Suppressor macrophage treated with lipopolysaccharide for 1 hour (primary cell): ENCODE measurements at regions not wholly inside any gene's neighbourhood (a gene's known extent, or its start where the extent isn't known, plus 50 kb on each side); places are given as distances from the start of the nearest gene placed in this dataset.
A peak's percentile ranks its signal among the peaks of the same experiment; 100 is the strongest.
"Not testable (repeated sequence)": the region's sequence is repeated elsewhere in the genome, so short reads cannot be mapped to it uniquely, and the experiment has no call there.

Experiments used
- DNase-seq, 3 donors: peaks; one replicate each; pipeline ENCODE4 v3.0.0-alpha.2; 2020 to 2022

- DNase-seq: no peak
Measured at GRCh38 chr10:23974746-23975272, 234.1 kb upstream of the KIAA1217 start.

- DNase-seq: no peak
Measured at GRCh38 chr10:23975431-23975830, 233.5 kb upstream of the KIAA1217 start.

- DNase-seq: no peak
Measured at GRCh38 chr10:23976275-23976674, 232.7 kb upstream of the KIAA1217 start.

DNA sequence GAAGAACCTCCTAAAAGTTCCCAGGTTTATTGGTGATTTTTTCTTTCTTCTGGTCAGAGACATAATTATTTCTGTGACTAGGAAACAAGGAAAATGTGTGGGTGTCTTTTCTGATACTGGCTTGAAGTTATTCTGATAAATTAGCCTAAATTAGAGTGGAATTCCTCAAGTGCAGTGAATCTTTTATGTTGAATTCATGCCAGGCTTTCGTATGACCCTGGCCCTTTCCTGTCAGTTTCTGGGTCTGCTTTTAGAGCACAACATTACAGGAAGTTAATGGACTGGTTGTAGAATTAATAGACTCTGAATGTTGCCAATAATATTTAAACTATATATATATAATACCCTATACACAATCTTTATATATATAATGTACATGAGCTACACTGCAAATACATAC, 230.6 kb upstream of the KIAA1217 start:
- DNase-seq: no peak

DNA sequence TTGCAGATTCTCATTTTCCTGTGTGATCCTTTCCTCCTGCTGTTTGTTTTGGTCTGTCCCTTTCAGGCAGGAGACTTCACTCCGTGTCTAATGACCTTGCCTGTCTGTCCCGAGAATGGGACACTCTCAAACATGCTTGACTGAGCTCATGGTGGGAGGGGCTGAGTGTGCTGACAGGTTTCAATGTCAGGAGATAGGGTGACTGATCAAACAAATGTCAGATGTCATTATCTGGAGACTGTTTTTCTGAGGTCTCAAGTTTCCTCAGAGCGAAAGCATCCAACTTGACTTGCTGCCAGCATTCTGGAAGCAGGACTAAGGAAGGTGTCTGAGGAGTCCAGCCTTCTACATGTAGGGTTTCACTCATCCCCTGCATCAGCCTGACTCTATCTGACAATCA, 228.8 kb upstream of the KIAA1217 start:
- no peak for DNase-seq

DNA sequence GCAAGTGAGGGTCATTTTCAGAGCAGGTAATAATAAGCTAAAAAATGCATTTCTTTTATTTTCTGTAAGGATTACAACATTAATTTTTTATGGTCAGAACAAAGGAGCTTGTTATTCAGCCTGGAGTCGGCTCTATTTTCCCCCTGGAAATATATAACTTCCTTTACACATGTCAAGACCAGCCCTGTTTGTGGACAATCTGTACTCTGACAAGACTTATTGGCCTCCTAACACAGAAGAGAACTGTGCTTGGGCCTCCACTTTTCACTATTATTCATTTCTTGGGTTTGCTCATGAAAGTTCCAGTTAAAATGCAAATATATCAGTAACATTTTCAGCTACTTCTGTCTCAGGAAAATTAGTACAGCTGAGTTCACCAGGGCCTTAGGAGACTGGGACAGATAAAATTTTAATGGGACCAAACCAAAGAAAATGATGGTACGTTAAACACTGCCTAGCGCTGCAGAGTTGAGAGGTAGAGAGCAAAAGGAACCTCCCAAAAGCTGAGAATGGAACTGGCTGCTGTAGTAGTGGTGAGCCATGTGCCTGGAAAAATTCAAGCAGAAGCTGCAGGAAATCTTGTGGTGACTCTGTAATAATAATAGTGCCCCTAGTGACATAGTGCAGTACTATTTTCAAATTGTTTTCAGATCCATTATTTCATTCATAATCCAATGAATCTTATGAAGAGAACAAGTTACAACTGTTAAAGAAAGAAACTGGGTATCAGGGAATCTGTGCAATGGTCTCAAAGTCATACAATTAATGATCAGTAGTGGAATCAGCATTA, 227.2 kb upstream of the KIAA1217 start:
- no peak for DNase-seq

GRCh38 chr10:23984405-23984804, 224.5 kb upstream of the KIAA1217 start:
- not testable (repeated sequence) for DNase-seq

DNA sequence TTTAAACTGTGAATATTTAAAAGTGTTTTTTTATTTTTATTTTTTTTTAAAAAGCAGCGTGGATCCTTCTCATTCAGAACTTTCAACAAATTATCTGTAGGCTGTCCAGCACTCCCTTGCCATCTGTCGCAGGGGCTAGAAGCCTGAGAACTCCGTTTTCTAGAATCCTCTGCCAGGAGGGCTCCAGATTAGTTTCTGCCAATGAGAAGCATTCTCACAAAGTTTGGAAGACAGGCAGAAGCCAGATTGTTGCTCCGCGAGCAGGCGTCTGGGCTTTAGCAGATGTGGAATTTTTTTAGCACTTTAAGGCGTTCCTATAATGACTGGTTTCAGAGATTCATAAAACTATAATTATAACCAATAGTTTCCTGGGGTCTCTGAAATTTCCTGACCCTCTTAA, 220.9 kb upstream of the KIAA1217 start:
- no peak for DNase-seq

DNA sequence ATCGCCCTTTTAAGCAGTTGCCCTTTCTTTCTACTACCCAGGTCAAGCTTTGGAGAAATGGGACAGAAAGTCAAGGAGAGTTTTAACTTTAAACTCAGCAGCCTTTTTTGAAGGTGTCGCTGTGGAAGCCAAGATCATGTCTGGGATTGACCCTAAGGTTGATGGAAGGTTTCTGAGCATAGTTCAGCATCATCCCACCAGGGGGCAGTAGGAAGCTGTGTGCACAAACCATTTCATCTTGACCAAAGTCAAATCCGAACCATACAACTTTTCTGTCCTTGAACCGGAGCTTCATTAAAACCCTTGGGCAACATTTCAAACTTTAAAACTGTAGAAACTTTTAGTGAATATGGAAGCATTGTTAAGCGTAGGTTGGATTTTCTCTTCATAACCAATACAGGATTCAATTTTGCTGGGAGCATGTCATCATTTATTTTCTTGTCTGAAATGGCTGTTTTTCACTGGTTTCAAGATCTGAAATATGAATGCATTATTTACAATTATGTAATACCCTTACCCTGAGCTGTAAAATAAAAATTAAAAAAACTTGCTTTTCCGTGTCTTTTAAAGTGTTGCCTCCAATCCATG, 214.4 kb upstream of the KIAA1217 start:
- peak; percentile 26 to 46 (median 30) for DNase-seq

- DNase-seq: no peak
Measured at GRCh38 chr10:23999445-23999844, 209.5 kb upstream of the KIAA1217 start.

DNA sequence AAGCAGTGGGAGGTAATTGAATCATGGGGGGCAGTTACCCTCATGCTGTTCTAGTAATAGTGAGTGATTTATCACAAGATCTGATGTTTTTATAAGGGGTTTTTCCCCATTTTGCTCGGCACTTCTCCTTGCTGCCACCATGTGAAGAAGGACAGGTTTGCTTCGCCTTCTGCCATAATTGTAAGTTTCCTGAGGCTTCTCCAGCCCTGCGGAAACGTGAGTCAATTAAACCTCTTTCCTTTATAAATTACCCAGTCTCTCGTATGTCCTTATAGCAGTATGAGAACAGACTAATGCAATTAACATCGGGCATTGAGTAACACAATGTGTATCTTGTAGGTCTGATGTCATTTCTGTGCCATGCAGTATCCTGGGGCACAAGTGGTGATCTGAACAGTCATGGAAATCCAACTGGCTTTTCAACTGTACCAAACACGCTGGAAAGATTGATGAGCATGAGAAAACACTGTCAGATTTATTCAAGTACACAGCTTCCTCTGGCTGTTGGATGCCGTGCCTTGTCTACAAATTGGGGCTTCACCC, 208.6 kb upstream of the KIAA1217 start:
- no peak for DNase-seq

- no peak for DNase-seq
Measured at GRCh38 chr10:24006741-24007140, 202.2 kb upstream of the KIAA1217 start.

DNA sequence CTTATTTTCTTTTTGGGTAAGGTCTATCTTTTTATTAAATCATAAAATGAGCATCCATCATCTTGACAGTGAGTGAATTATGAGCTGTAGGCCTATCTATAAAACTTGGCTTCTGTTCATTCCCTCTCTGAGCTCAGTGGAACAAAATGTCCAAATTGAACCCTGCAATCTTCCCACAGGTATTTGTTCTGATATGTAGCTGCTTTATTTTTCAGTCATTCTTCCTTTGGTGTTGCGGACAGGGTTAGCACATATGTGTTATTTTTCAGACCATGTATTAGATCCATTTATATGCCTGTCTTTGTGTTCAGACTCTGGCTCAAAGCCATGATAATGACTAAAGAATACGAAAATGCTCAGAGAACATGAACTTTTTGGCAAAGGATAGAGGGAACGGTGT, 201.6 kb upstream of the KIAA1217 start:
- DNase-seq: no peak

DNA sequence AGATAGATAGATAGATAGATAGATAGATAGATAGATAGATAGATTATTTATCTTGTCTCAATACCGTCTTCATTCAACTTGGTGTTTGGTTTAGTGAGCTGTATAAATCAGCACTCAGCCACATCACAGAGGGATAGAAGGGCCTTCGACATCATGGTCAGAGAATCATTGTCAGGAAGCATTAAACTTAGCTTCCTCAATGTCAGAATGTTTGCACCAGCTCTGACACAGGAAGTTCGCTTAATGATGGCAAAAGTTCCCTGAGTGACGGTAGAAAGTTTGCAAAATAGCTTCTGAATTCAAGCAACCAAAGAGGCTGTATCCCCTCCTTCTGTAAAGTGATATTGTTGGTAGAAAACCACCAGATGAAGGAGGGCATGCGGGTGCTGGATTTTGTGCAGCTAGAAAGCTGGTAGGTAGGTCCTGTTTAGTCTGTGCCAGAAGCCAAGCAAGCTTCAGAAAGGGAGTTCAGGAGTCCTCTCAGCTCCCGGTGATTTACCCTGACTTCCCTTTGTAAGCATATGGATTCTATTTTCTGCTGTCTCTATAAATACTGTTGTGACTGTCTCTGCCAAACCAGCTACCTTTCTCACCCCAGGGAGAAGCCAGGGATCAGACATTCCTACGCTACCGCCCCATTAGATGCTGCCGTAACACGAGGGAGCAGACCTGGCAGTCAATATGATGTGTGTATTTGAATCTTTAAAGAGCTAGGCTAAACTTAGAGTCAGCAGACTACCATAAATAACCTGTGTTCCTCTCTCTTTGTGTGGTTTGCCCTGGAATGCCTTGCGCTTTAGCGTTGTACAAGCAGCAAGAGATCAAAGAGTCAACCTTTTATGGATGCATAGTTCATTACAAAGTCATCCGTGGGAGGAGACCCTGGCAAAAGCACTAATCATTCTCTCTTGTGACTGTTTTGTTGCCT, 200.5 kb upstream of the KIAA1217 start:
- no peak for DNase-seq

DNA sequence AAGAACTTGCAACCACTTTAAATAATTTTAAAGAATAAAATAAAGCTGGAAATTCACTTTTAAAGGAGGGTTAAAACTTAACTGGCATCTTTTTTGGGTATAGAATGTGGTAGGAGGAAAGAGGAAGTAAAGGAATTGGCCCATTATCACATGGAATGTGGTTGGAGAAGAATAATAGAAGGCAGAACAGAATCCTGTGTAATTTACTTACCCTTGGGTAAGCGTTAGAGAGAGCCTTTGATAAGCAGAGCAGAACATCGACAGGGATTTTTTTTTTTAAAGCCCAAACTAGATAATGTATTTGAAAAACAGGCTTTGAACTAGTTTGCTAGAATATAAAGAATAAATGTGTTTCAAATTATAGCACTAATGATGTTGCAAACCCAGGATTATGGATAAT, 199.8 kb upstream of the KIAA1217 start:
- no peak for DNase-seq

DNA sequence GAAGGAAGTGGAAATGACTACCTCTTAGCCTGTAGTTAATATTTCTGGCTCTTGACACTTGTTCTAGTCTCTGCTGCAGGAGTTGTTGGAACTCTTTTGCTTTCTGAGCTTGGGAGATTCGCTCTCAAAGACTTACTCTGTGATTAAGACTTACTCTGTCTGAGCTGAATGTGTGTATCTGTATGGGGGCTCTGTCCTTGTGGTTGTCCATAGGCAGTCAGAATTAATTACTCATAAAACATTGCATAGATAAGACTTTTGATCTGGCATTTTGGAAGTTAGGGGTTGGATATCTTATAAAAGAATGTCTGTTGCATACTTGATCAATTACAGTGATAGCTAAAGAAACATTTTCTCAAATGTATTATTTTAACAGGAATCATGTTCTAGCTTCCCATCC, 199.2 kb upstream of the KIAA1217 start:
- DNase-seq: no peak

- DNase-seq: no peak
Measured at GRCh38 chr10:24010436-24010970, 198.4 kb upstream of the KIAA1217 start.

- no peak for DNase-seq
Measured at GRCh38 chr10:24012249-24012803, 196.6 kb upstream of the KIAA1217 start.

DNA sequence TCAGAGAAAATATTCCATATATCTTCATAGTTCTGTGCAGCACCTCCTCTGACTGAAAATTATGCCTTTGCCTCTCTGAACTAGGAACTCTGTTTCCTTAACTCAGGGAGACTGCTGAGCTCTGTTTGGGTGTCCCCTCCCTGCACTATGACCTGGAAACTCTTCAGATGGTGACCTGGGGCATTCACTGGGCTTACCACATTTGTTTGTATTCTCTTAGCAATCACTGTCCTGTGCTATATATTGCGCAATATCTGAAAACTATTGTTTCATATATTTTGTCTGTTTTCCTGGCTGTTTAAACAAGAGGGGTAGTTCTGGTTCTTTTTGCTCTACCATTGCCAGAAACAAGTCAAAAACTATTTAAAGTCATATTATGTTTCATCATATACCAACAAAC, 181.8 kb upstream of the KIAA1217 start:
- DNase-seq: no peak

GRCh38 chr10:24034571-24034970, 174.4 kb upstream of the KIAA1217 start:
- no peak for DNase-seq

DNA sequence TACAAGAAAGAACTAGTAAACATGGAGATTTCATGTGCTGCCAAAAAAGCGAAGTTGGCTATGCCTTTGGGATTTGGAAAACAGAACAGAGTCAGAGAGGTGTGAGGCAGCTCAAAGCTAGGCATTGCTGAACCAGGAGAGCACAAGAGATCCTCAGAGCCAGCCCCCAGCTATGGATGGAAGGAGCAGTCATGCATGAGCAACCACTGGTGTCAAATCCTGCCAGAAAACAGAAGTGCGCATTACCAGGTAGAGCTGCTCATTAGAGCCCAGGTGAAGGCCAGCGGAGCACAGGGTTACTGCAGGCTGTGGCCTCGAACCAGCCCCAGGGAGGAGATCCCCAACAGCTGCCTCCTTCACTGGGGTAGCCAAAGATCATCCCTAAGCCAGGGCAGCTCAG, 173.2 kb upstream of the KIAA1217 start:
- DNase-seq: no peak

GRCh38 chr10:24039315-24039714, 169.6 kb upstream of the KIAA1217 start:
- DNase-seq: no peak

DNA sequence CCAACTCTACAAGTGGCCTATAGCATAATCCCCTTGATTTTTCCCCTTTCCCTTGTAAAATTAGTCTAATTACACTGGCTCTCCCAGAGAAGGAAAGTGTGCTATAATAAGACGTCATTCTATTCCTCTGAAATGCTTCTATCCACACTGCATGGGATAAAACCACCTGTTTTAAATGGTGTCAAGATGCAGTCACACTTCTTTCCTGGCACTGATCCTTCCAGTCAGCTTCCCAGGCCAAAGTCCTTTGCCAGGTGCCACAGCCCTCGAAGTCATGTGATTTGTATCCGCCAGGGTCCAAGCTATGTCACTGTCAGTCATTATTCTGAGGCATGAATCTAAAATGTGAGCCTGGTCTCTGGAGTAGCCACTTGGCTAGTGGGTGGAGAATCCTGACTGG, 169.0 kb upstream of the KIAA1217 start:
- DNase-seq: no peak
